ENCODE measurements at regions not wholly inside any gene's neighbourhood (a gene's known extent, or its start where the extent isn't known, plus 50 kb on each side); places are given as distances from the start of the nearest gene placed in this dataset.

GRCh38 chr15:45991863-45992262 is 357.0 kb downstream of the SQOR start:
- TF ChIP-seq CTCF (IDR thresholded peaks at IDR 0.05; ENCODE audit: low read depth, low read length, missing input control): no peak
- TF ChIP-seq JUND (IDR thresholded peaks at IDR 0.05): no peak
- TF ChIP-seq YY1 (IDR thresholded peaks at IDR 0.05): no peak
